RWPE2 (cell line): ENCODE measurements at regions not wholly inside any gene's neighbourhood (a gene's known extent, or its start where the extent isn't known, plus 50 kb on each side); places are given as distances from the start of the nearest gene placed in this dataset.
"Not testable (repeated sequence)": the region's sequence is repeated elsewhere in the genome, so short reads cannot be mapped to it uniquely, and the experiment has no call there.

Experiments used
- ATAC-seq: fragments of 200-7000 bp; cut with Tn5 transposase; 3 replicates; pipeline ENCODE4 v1.9.1; 2021; ENCODE audit warnings: low read depth
- DNase-seq: peaks from one replicate; pipeline ENCODE4 v3.0.0-alpha.2; 2020; ENCODE audit warnings: low spot score
- H3K27ac ChIP-seq: fragments of 450-650 bp; 2 replicates; pipeline ENCODE4 v1.5.1; 2017; ENCODE audit warnings: mild to moderate bottlenecking; ENCODE audit not compliant: poor library complexity, severe bottlenecking
- H3K27me3 ChIP-seq: fragments of 250-450 bp; sonication (Bioruptor Pico); 2 replicates; pipeline ENCODE4 v1.5.1; 2021; ENCODE audit warnings: mild to moderate bottlenecking, moderate library complexity; ENCODE audit not compliant: insufficient read depth, poor library complexity, severe bottlenecking
- H3K36me3 ChIP-seq: fragments of 250-450 bp; sonication (Bioruptor Pico); 2 replicates; pipeline ENCODE4 v1.5.1; 2020; ENCODE audit warnings: low read depth, mild to moderate bottlenecking, moderate library complexity
- H3K4me1 ChIP-seq: fragments of 250-450 bp; sonication (Bioruptor Pico); 2 replicates; pipeline ENCODE4 v1.5.1; 2021; ENCODE audit warnings: mild to moderate bottlenecking, moderate library complexity; ENCODE audit not compliant: insufficient read depth, poor library complexity, severe bottlenecking
- H3K4me3 ChIP-seq: fragments of 250-450 bp; sonication (Bioruptor Pico); 2 replicates; pipeline ENCODE4 v1.5.1; 2021; ENCODE audit warnings: mild to moderate bottlenecking, moderate library complexity; ENCODE audit not compliant: severe bottlenecking
- H3K9me3 ChIP-seq: fragments of 250-450 bp; sonication (Bioruptor Pico); 2 replicates; pipeline ENCODE4 v1.5.1; 2021; ENCODE audit warnings: mild to moderate bottlenecking, moderate library complexity; ENCODE audit not compliant: severe bottlenecking
- CTCF ChIP-seq: fragments of 450-650 bp; IDR thresholded peaks from one replicate; pipeline ENCODE4 v1.5.1; 2017; ENCODE audit warnings: mild to moderate bottlenecking, moderate library complexity; ENCODE audit not compliant: poor library complexity, severe bottlenecking

DNA sequence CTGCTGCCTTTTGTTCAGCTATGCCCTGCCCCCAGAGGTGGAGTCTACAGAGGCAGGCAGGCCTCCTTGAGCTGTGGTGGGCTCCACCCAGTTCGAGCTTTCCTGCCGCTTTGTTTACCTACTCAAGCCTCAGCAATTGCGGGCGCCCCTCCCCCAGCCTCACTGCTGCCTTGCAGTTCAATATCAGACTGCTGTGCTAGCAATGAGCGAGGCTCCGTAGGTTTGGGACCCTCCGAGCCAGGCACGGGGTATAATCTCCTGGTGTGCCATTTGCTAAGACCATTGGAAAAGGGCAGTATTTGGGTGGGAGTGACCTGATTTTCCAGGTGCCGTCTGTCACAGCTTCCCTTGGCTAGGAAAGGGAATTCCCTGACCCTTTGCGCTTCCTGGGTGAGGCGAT is 51.9 kb downstream of the DIPK2A start:
- not testable (repeated sequence) for H3K4me1 ChIP-seq, H3K4me3 ChIP-seq, ATAC-seq, H3K9me3 ChIP-seq, H3K27ac ChIP-seq, H3K36me3 ChIP-seq, H3K27me3 ChIP-seq, DNase-seq

GRCh38 chr3:144028798-144029411 is 57.3 kb downstream of the DIPK2A start:
- H3K27me3 ChIP-seq: no peaks in the 10 kb centered on the region
- no peaks in the 10 kb centered on the region for H3K4me1 ChIP-seq
- no peak for TF ChIP-seq CTCF
- no peak overlapping the region for H3K4me3 ChIP-seq
- H3K27ac ChIP-seq: no peak overlapping the region
- DNase-seq (no peak), ATAC-seq (no peak)
- H3K36me3 ChIP-seq: no peaks in the 10 kb centered on the region
- no peaks in the 10 kb centered on the region for H3K9me3 ChIP-seq

DNA sequence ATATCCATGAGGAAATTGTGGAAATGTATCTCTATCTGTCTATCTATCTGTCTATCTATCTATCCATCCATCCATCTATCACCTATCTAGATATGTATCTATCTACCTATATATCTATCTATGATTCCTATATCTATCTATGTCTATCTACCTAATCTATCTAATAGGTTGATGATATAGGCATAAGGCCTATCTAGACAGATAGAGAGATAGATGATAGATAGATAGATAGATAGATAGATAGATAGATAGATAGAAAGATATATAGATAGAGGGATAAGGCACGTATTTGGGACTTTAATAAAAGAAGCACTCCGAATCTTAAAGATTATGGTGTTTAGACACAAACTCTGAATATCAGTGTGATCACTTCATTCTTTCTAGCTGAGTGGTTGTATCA is 58.1 kb downstream of the DIPK2A start:
- Histone ChIP-seq H3K4me3 (no peak overlapping the region), H3K9me3 (no peaks in the 10 kb centered on the region), H3K4me1 (no peaks in the 10 kb centered on the region), H3K27me3 (no peaks in the 10 kb centered on the region), H3K27ac (no peak overlapping the region), H3K36me3 (no peaks in the 10 kb centered on the region)
- TF ChIP-seq CTCF: no peak
- DNase-seq (no peak), ATAC-seq (no peak)

- TF ChIP-seq CTCF: no peak
- ATAC-seq: no peak
- no peak for DNase-seq
- H3K4me3 ChIP-seq: no peak overlapping the region
- no peak overlapping the region for H3K27ac ChIP-seq
- H3K27me3 ChIP-seq: no peaks in the 10 kb centered on the region
- no peaks in the 10 kb centered on the region for H3K9me3 ChIP-seq
- no peaks in the 10 kb centered on the region for H3K36me3 ChIP-seq
- no peaks in the 10 kb centered on the region for H3K4me1 ChIP-seq
Observed at GRCh38 chr3:144031938-144032337, 60.3 kb downstream of the DIPK2A start.

DNA sequence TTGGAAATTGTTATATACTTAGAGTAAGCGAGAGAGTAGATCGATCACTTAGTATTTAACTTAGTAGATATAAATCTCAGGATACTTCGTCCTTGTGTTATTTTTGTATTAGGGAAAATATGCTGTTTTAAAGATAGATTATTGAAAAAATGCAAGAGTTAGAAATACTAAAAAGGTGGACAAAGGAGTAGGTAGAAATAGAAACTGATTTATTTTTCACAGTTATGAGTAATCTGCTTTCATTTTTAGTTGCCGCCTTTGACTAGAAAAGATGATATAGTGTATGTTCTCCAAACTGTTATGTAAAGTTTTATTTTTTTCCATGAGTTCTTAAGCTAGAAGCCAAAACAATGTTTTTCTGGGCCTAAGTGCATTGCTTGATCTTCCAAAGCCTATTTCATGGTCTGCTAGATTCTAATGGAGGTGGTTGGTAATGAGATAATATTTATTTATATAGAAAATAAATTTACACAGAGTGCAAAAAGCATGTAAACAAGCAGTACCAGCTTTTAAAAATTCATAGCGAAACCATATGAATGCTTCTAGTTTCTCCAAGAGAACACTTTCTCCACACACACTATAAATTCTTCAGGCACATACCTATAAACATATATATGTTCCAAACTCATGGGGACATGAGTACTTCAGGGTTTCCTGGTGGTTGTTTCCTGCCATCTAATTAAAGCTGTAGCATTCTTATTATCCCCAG is 61.1 kb downstream of the DIPK2A start:
- Histone ChIP-seq H3K4me3 (no peak overlapping the region), H3K36me3 (no peaks in the 10 kb centered on the region), H3K9me3 (no peaks in the 10 kb centered on the region), H3K27me3 (no peaks in the 10 kb centered on the region), H3K4me1 (no peaks in the 10 kb centered on the region), H3K27ac (no peak overlapping the region)
- TF ChIP-seq CTCF: no peak
- DNase-seq: no peak
- ATAC-seq: no peak
